ENCODE measurements at regions not wholly inside any gene's neighbourhood (a gene's known extent, or its start where the extent isn't known, plus 50 kb on each side); places are given as distances from the start of the nearest gene placed in this dataset.
A peak's percentile ranks its signal among the peaks of the same experiment; 100 is the strongest.
"Not testable (repeated sequence)": the region's sequence is repeated elsewhere in the genome, so short reads cannot be mapped to it uniquely, and the experiment has no call there.

- 89% methylated on average over 8 of the region's 9 CpGs for WGBS
- H3K4ac ChIP-seq (ENCODE audit: low read depth in 1 of 2, low read length in 2 of 2); H2BK5ac ChIP-seq (ENCODE audit: low read depth, low read length, poor library complexity, severe bottlenecking): not testable (repeated sequence)
These were observed 85.6 kb upstream of the PPP2R3B start for GRCh38 chrX:472275-472674.

GRCh38 chrX:475926-476723 is 89.4 kb upstream of the PPP2R3B start:
- Histone ChIP-seq H3K4ac (ENCODE audit: low read depth in 1 of 2, low read length in 2 of 2) (no peak overlapping the region), H3K4me2 (ENCODE audit: low read length, poor library complexity, severe bottlenecking) (no peak overlapping the region), H3K14ac (ENCODE audit: low read length in 2 of 2) (no peak overlapping the region), H3K9ac (ENCODE audit: low read length) (no peak overlapping the region), H2AK5ac (ENCODE audit: low read length, severe bottlenecking) (no peak overlapping the region), H2BK12ac (ENCODE audit: low read length in 2 of 2) (no peak overlapping the region), H3K4me3 (ENCODE audit: insufficient read depth in 1 of 2, low read depth in 1 of 2, low read length in 2 of 2) (no peak overlapping the region), H3K79me1 (replicated peaks; ENCODE audit: low read length, poor library complexity, severe bottlenecking) (no peaks in the 10 kb centered on the region), H3K27me3 (ENCODE audit: control insufficient read depth in 1 of 2, insufficient read depth in 1 of 2, low read length in 2 of 2) (no peaks in the 10 kb centered on the region), H2BK120ac (ENCODE audit: low read depth, low read length) (no peak overlapping the region), H4K8ac (ENCODE audit: low read length) (no peak overlapping the region), H3K23ac (ENCODE audit: low read length in 2 of 2) (no peak overlapping the region), H2AFZ (ENCODE audit: low read depth, low read length) (no peak overlapping the region), H2BK15ac (ENCODE audit: low read depth, poor library complexity, severe bottlenecking) (no peak overlapping the region), H2BK5ac (ENCODE audit: low read depth, low read length, poor library complexity, severe bottlenecking) (no peak overlapping the region), H3K27ac (ENCODE audit: low read length, poor library complexity, severe bottlenecking) (no peak overlapping the region), H3K36me3 (ENCODE audit: control insufficient read depth in 1 of 2, insufficient read depth in 2 of 2, low read depth in 1 of 2, low read length in 2 of 2) (no peaks in the 10 kb centered on the region), H3K18ac (ENCODE audit: low read depth in 1 of 2, low read length in 2 of 2) (no peak overlapping the region), H3K4me1 (ENCODE audit: control insufficient read depth, insufficient read depth, low read depth, low read length) (no peaks in the 10 kb centered on the region), H4K91ac (ENCODE audit: low read length) (peak overlapping the region; percentile 75), H3K9me3 (ENCODE audit: control insufficient read depth, low read length) (peaks cover 3% of the 10 kb centered on the region)
- DNase-seq, result no peak
- WGBS, result 81% methylated on average over 36 of the region's 36 CpGs

More at GRCh38 chrX:472275-472674, 85.6 kb upstream of the PPP2R3B start:
- H3K9ac ChIP-seq (ENCODE audit: low read length); H3K4me3 ChIP-seq (ENCODE audit: insufficient read depth in 1 of 2, low read depth in 1 of 2, low read length in 2 of 2); H2BK12ac ChIP-seq (ENCODE audit: low read length in 2 of 2); H2AK5ac ChIP-seq (ENCODE audit: low read length, severe bottlenecking); H3K9me3 ChIP-seq (ENCODE audit: control insufficient read depth, low read length); H3K18ac ChIP-seq (ENCODE audit: low read depth in 1 of 2, low read length in 2 of 2); H3K36me3 ChIP-seq (ENCODE audit: control insufficient read depth in 1 of 2, insufficient read depth in 2 of 2, low read depth in 1 of 2, low read length in 2 of 2); H3K23ac ChIP-seq (ENCODE audit: low read length in 2 of 2); H2BK15ac ChIP-seq (ENCODE audit: low read depth, poor library complexity, severe bottlenecking); H2AFZ ChIP-seq (ENCODE audit: low read depth, low read length); H3K27me3 ChIP-seq (ENCODE audit: control insufficient read depth in 1 of 2, insufficient read depth in 1 of 2, low read length in 2 of 2); H3K4me2 ChIP-seq (ENCODE audit: low read length, poor library complexity, severe bottlenecking); DNase-seq; H4K91ac ChIP-seq (ENCODE audit: low read length); H3K14ac ChIP-seq (ENCODE audit: low read length in 2 of 2); H3K79me1 ChIP-seq (replicated peaks; ENCODE audit: low read length, poor library complexity, severe bottlenecking); H3K27ac ChIP-seq (ENCODE audit: low read length, poor library complexity, severe bottlenecking); H2BK120ac ChIP-seq (ENCODE audit: low read depth, low read length); H3K4me1 ChIP-seq (ENCODE audit: control insufficient read depth, insufficient read depth, low read depth, low read length); H4K8ac ChIP-seq (ENCODE audit: low read length): not testable (repeated sequence)

GRCh38 chrX:476724-477075 is 90.0 kb upstream of the PPP2R3B start:
- Histone ChIP-seq H3K18ac (ENCODE audit: low read depth in 1 of 2, low read length in 2 of 2) (no peak overlapping the region), H3K14ac (ENCODE audit: low read length in 2 of 2) (no peak overlapping the region), H3K4me2 (ENCODE audit: low read length, poor library complexity, severe bottlenecking) (no peak overlapping the region), H2BK12ac (ENCODE audit: low read length in 2 of 2) (no peak overlapping the region), H2BK120ac (ENCODE audit: low read depth, low read length) (no peak overlapping the region), H3K4me1 (ENCODE audit: control insufficient read depth, insufficient read depth, low read depth, low read length) (no peaks in the 10 kb centered on the region), H3K9ac (ENCODE audit: low read length) (no peak overlapping the region), H3K27me3 (ENCODE audit: control insufficient read depth in 1 of 2, insufficient read depth in 1 of 2, low read length in 2 of 2) (no peaks in the 10 kb centered on the region), H3K27ac (ENCODE audit: low read length, poor library complexity, severe bottlenecking) (no peak overlapping the region), H2BK15ac (ENCODE audit: low read depth, poor library complexity, severe bottlenecking) (no peak overlapping the region), H3K9me3 (ENCODE audit: control insufficient read depth, low read length) (peaks cover 3% of the 10 kb centered on the region), H3K4ac (ENCODE audit: low read depth in 1 of 2, low read length in 2 of 2) (no peak overlapping the region), H2BK5ac (ENCODE audit: low read depth, low read length, poor library complexity, severe bottlenecking) (no peak overlapping the region), H3K36me3 (ENCODE audit: control insufficient read depth in 1 of 2, insufficient read depth in 2 of 2, low read depth in 1 of 2, low read length in 2 of 2) (no peaks in the 10 kb centered on the region), H3K79me1 (replicated peaks; ENCODE audit: low read length, poor library complexity, severe bottlenecking) (no peaks in the 10 kb centered on the region), H4K8ac (ENCODE audit: low read length) (no peak overlapping the region), H4K91ac (ENCODE audit: low read length) (no peak overlapping the region), H2AFZ (ENCODE audit: low read depth, low read length) (no peak overlapping the region), H3K4me3 (ENCODE audit: insufficient read depth in 1 of 2, low read depth in 1 of 2, low read length in 2 of 2) (no peak overlapping the region), H3K23ac (ENCODE audit: low read length in 2 of 2) (no peak overlapping the region), H2AK5ac (ENCODE audit: low read length, severe bottlenecking) (no peak overlapping the region)
- WGBS, result 88% methylated on average over 21 of the region's 21 CpGs
- no peak for DNase-seq

- Histone ChIP-seq H3K79me1 (replicated peaks; ENCODE audit: low read length, poor library complexity, severe bottlenecking) (no peaks in the 10 kb centered on the region), H3K4me3 (ENCODE audit: insufficient read depth in 1 of 2, low read depth in 1 of 2, low read length in 2 of 2) (no peak overlapping the region)
- WGBS, result 92% methylated on average over 18 of the region's 18 CpGs
These were observed 90.8 kb upstream of the PPP2R3B start for GRCh38 chrX:477441-478012.

More at GRCh38 chrX:477441-478012, 90.8 kb upstream of the PPP2R3B start:
- H3K27me3 ChIP-seq (ENCODE audit: control insufficient read depth in 1 of 2, insufficient read depth in 1 of 2, low read length in 2 of 2), result no peaks in the 10 kb centered on the region
- H3K4ac ChIP-seq (ENCODE audit: low read depth in 1 of 2, low read length in 2 of 2), result no peak overlapping the region
- no peak overlapping the region for H2BK12ac ChIP-seq (ENCODE audit: low read length in 2 of 2)
- H3K9me3 ChIP-seq (ENCODE audit: control insufficient read depth, low read length), result peaks cover 3% of the 10 kb centered on the region
- no peak overlapping the region for H2AFZ ChIP-seq (ENCODE audit: low read depth, low read length)
- no peak overlapping the region for H2BK15ac ChIP-seq (ENCODE audit: low read depth, poor library complexity, severe bottlenecking)
- no peak overlapping the region for H3K27ac ChIP-seq (ENCODE audit: low read length, poor library complexity, severe bottlenecking)
- no peak overlapping the region for H2AK5ac ChIP-seq (ENCODE audit: low read length, severe bottlenecking)
- H3K36me3 ChIP-seq (ENCODE audit: control insufficient read depth in 1 of 2, insufficient read depth in 2 of 2, low read depth in 1 of 2, low read length in 2 of 2), result no peaks in the 10 kb centered on the region
- H3K4me2 ChIP-seq (ENCODE audit: low read length, poor library complexity, severe bottlenecking), result no peak overlapping the region
- no peak overlapping the region for H2BK120ac ChIP-seq (ENCODE audit: low read depth, low read length)
- H3K18ac ChIP-seq (ENCODE audit: low read depth in 1 of 2, low read length in 2 of 2), result no peak overlapping the region
- H2BK5ac ChIP-seq (ENCODE audit: low read depth, low read length, poor library complexity, severe bottlenecking), result peak overlapping the region; percentile 31
- no peak overlapping the region for H3K23ac ChIP-seq (ENCODE audit: low read length in 2 of 2)
- H3K14ac ChIP-seq (ENCODE audit: low read length in 2 of 2), result no peak overlapping the region
- H4K91ac ChIP-seq (ENCODE audit: low read length), result no peak overlapping the region
- no peak overlapping the region for H3K9ac ChIP-seq (ENCODE audit: low read length)
- DNase-seq, result no peak
- H3K4me1 ChIP-seq (ENCODE audit: control insufficient read depth, insufficient read depth, low read depth, low read length), result no peaks in the 10 kb centered on the region
- H4K8ac ChIP-seq (ENCODE audit: low read length), result no peak overlapping the region

Measured in mesenchymal stem cell (in vitro differentiated cells and primary cell).